Tibial artery (tissue), 4 donors: ENCODE measurements at regions not wholly inside any gene's neighbourhood (a gene's known extent, or its start where the extent isn't known, plus 50 kb on each side); places are given as distances from the start of the nearest gene placed in this dataset.

Experiments used
- DNase-seq, 2 donors: peaks; one replicate each; pipeline ENCODE4 v3.0.0-alpha.2; 2019
- H3K27ac ChIP-seq, 2 donors: fragments of 200-600 bp; sonication (generic) in 1 of 2; 1 replicate in 1 of 2; 2 replicates in 1 of 2; pipeline ENCODE4 v1.5.1; 2018 to 2019; ENCODE audit warnings: mild to moderate bottlenecking in 1 of 2
- H3K27me3 ChIP-seq, 2 donors: fragments of 200-600 bp; sonication (generic) in 1 of 2; one replicate each; pipeline versions ENCODE4 v1.5.1 to v1.6.0; 2016 to 2019
- H3K36me3 ChIP-seq, 3 donors: fragments of 200-600 bp; sonication (generic) in 2 of 3; one replicate each; pipeline ENCODE4 v1.5.1; 2016 to 2019; ENCODE audit warnings: mild to moderate bottlenecking in 2 of 3
- H3K4me1 ChIP-seq, 4 donors: fragments of 200-600 bp; sonication (generic) in 2 of 4; 1 replicate in 3 of 4; 2 replicates in 1 of 4; pipeline ENCODE4 v1.5.1; 2016 to 2019
- H3K4me3 ChIP-seq, 2 donors: fragments of 200-600 bp; sonication (generic) in 1 of 2; 1 replicate in 1 of 2; 2 replicates in 1 of 2; pipeline ENCODE4 v1.5.1; 2018 to 2019; ENCODE audit warnings: mild to moderate bottlenecking in 2 of 2
- H3K9me3 ChIP-seq, 3 donors: fragments of 200-600 bp; sonication (generic) in 1 of 3; one replicate each; pipeline ENCODE4 v1.5.1; 2016 to 2019
- intact Hi-C: fragments of 100-400 bp; cut with DNase I; formaldehyde crosslinking; loops from one replicate; pipeline ENCODE4 v1.15.0; 2023; ENCODE audit warnings: low total_unique reads
- TF ChIP-seq, protein P1 (sequence below), 2 experiments: fragments of 200-600 bp in 1 of 2; fragments of 450-650 bp in 1 of 2; IDR thresholded peaks; one replicate each; pipeline ENCODE4 v1.5.1; 2017 to 2019; ENCODE audit warnings: antibody characterized with exemption in 2 of 2, mild to moderate bottlenecking in 1 of 2, moderate library complexity in 1 of 2

DNA sequence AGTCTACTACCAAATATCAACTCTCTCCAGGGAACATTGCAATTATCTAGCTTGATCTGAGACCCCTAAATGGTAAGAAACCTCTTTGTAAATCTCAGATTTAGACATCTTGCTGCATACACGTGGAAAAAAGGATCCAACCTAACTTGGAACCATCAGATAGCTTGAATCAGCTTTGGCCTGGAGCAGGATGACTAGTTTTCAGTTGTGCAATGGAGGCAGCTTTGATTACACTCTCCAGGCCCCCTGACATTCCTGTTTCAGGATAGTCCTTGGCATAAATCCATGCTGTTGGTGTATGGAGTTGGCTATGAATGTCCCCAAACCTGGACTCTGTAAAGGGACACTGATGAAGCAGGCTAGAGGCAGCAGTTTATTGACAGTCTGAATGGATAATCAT lies 1061.9 kb upstream of the TENM3 start:
- Histone ChIP-seq H3K27me3 (no peaks in the 10 kb centered on the region), H3K9me3 (peaks cover 0 to 4% (median 0%) of the 10 kb centered on the region in 3 donors), H3K4me3 (no peak overlapping the region), H3K4me1 (no peaks in the 10 kb centered on the region), H3K36me3 (no peaks in the 10 kb centered on the region), H3K27ac (no peak overlapping the region)
- intact Hi-C loops, result no loop called here
- no peak for DNase-seq
- TF ChIP-seq, protein P1, sequence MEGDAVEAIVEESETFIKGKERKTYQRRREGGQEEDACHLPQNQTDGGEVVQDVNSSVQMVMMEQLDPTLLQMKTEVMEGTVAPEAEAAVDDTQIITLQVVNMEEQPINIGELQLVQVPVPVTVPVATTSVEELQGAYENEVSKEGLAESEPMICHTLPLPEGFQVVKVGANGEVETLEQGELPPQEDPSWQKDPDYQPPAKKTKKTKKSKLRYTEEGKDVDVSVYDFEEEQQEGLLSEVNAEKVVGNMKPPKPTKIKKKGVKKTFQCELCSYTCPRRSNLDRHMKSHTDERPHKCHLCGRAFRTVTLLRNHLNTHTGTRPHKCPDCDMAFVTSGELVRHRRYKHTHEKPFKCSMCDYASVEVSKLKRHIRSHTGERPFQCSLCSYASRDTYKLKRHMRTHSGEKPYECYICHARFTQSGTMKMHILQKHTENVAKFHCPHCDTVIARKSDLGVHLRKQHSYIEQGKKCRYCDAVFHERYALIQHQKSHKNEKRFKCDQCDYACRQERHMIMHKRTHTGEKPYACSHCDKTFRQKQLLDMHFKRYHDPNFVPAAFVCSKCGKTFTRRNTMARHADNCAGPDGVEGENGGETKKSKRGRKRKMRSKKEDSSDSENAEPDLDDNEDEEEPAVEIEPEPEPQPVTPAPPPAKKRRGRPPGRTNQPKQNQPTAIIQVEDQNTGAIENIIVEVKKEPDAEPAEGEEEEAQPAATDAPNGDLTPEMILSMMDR (IDR thresholded peaks at IDR 0.05), result no peak

GRCh38 chr4:181189751-181190150 lies 1053.5 kb upstream of the TENM3 start:
- Histone ChIP-seq H3K27ac (no peak overlapping the region), H3K9me3 (peaks cover 0 to 4% (median 0%) of the 10 kb centered on the region in 3 donors), H3K4me1 (no peaks in the 10 kb centered on the region), H3K4me3 (no peak overlapping the region), H3K27me3 (no peaks in the 10 kb centered on the region), H3K36me3 (no peaks in the 10 kb centered on the region)
- no peak for DNase-seq
- intact Hi-C loops, result no loop called here
- TF ChIP-seq, protein P1 (IDR thresholded peaks at IDR 0.05), result no peak

DNA sequence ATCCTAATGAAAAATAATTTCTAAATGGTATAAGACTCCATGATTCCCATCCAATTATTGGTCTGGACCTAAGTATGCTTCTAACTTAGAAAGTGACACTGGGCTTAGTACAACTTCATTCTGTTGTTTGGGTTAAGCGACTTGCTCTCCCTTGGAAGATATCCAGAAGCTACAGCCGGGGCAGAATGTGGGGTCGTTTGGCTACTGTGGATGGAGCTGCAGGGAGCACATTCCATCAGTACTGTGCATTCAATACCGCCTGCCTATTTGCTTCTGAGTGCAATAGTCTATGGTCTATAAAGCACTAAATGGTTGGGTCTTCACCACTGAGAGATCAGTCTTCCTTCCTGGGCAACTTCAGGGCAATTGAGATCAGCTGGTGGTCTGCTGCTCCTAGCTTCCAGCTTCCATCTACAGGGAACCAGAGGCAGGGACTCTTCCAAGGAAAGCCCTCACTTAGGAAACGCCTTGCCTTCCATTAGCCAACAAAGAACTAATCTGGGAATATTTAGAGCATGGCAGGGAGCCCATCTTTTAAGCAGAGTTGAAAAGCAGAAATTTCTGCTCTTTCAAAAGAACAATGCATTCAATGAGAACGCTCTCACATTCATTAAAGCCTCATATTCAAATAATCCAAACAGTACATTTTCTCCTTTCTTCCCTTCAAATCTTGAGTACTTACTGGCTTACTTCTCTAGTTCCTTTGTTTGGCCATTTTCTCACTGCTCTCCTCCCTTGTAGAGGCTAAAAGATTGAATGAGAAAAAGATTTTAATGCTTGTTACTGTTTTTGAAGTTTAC lies 1049.9 kb upstream of the TENM3 start:
- Histone ChIP-seq H3K27me3 (no peaks in the 10 kb centered on the region), H3K4me1 (no peaks in the 10 kb centered on the region), H3K9me3 (no peaks in the 10 kb centered on the region), H3K27ac (no peak overlapping the region), H3K4me3 (no peak overlapping the region), H3K36me3 (no peaks in the 10 kb centered on the region)
- intact Hi-C loops, result no loop called here
- DNase-seq, result no peak
- TF ChIP-seq, protein P1 (IDR thresholded peaks at IDR 0.05), result no peak

DNA sequence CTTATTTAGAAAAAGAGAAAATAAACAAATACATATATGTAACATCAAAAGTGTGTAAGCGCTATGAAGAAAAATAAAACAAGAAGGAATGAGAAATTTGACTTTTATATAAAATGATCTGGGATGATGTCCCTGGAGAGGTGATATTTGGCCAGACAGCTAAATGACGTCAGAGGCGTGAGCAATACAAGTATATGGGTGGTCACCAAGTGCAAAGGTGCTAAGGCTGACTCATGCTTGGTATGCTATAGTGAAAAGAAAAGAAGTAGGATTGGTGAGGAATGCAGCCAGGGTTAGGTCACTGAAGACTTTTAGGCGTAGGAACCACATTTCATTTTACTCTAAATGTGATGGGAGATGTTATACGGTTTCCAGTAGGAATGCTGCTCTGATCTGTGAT lies 1049.1 kb upstream of the TENM3 start:
- no peak for DNase-seq
- intact Hi-C loops, result no loop called here
- no peaks in the 10 kb centered on the region for H3K9me3 ChIP-seq
- TF ChIP-seq, protein P1 (IDR thresholded peaks at IDR 0.05), result no peak
- no peaks in the 10 kb centered on the region for H3K36me3 ChIP-seq
- no peaks in the 10 kb centered on the region for H3K4me1 ChIP-seq
- no peak overlapping the region for H3K4me3 ChIP-seq
- H3K27me3 ChIP-seq, result no peaks in the 10 kb centered on the region
- H3K27ac ChIP-seq, result no peak overlapping the region

DNA sequence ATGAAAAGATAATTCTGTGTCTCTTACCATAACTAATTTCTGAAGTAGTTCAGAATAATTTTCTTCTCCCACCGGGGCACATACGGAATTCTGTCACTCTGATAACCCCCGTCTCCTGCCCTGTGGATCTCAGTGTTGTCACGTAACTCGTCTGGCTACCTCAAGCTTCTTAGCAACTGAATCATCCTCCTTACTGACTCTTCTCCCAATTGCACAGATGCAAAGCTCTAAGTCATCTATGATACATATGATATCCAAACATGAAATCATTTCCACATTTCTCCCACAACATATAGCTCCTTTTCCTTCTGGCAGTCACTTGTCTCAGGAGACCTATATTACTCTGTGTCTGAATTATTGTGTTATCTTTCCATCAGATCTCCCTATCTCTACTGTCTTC lies 1043.1 kb upstream of the TENM3 start:
- Histone ChIP-seq H3K36me3 (no peaks in the 10 kb centered on the region), H3K27me3 (no peaks in the 10 kb centered on the region), H3K4me1 (no peaks in the 10 kb centered on the region), H3K9me3 (no peaks in the 10 kb centered on the region), H3K27ac (no peak overlapping the region), H3K4me3 (no peak overlapping the region)
- DNase-seq, result no peak
- TF ChIP-seq, protein P1 (IDR thresholded peaks at IDR 0.05), result no peak
- intact Hi-C loops, result no loop called here
